Pancreas (tissue), 10 donors: ENCODE measurements at regions not wholly inside any gene's neighbourhood (a gene's known extent, or its start where the extent isn't known, plus 50 kb on each side); places are given as distances from the start of the nearest gene placed in this dataset.

ENCODE experiments used
- ATAC-seq, 4 donors: fragments of 200-7000 bp; cut with Tn5 transposase; one replicate each; pipeline versions ENCODE4 v1.8.0 to v1.9.1; 2020; ENCODE audit warnings: mild to moderate bottlenecking in 4 of 4, moderate library complexity in 4 of 4
- DNase-seq, 6 donors: peaks; one replicate each; pipeline ENCODE4 v3.0.0-alpha.2; 2020
- FAIRE-seq: peaks from 2 replicates; lab custom pipeline; 2012; peaks lifted over from hg19 to GRCh38; lab: Jason Lieb, UNC
- H3K27ac ChIP-seq, 4 donors: fragments of 200-600 bp; sonication (generic); 1 replicate in 3 of 4; 2 replicates in 1 of 4; pipeline versions ENCODE4 v1.5.0 to v1.8.0; 2020
- H3K27me3 ChIP-seq, 4 donors: fragments of 200-600 bp; one replicate each; pipeline ENCODE4 v1.8.0; 2021
- H3K36me3 ChIP-seq, 3 donors: fragments of 200-600 bp; sonication (generic) in 1 of 3; one replicate each; pipeline versions ENCODE4 v1.5.0 to v1.8.0; 2020 to 2021
- H3K4me1 ChIP-seq, 3 donors: fragments of 200-600 bp; one replicate each; pipeline ENCODE4 v1.8.0; 2021
- H3K4me3 ChIP-seq, 4 donors: fragments of 200-600 bp; sonication (generic) in 2 of 4; one replicate each; pipeline versions ENCODE4 v1.5.0 to v1.8.0; 2020 to 2021
- H3K9me3 ChIP-seq, 4 donors: fragments of 200-600 bp; one replicate each; pipeline ENCODE4 v1.8.0; 2021
- WGBS, 2 donors: extraction: QIAGEN DNeasy Blood & Tissue Kit; methylation state at CpG; one replicate each; pipeline ENCODE4 v1.1.7; 2013; 5-methylcytosine and 5-hydroxymethylcytosine counted together
- intact Hi-C, 3 donors: fragments of 100-400 bp; cut with DNase I; formaldehyde crosslinking; loops; one replicate each; pipeline versions ENCODE4 v1.11.1 to v1.14.2; 2022
- TF ChIP-seq, protein P1 (sequence below), 4 donors: fragments of 200-600 bp; sonication (generic) in 3 of 4; IDR thresholded peaks; one replicate each; pipeline versions ENCODE4 v1.5.0 to v1.8.0; 2021; ENCODE audit warnings: antibody characterized with exemption in 4 of 4
- donor health status: healthy with polysubstance abuse.
- donor health status: DM: no; HTN: no; CAD: no; lungs with moderate emphysema.
- donor health status: DM: no; HTN: no; CAD: no.
- donor health status: control.
- donor health status: control.
- donor health status: Bipolar disorder and iron deficiency.
- donor health status: DM: yes; HTN: yes; CAD: no.
- donor health status: DM: no; HTN: no; CAD: no.
- donor health status: DM: no; HTN: no; CAD: no.
- donor health status: DM: yes; HTN: yes; CAD: no.

- Histone ChIP-seq H3K27me3 (no peaks in the 10 kb centered on the region), H3K27ac (no peak overlapping the region), H3K36me3 (no peaks in the 10 kb centered on the region), H3K4me1 (no peaks in the 10 kb centered on the region), H3K4me3 (no peak overlapping the region), H3K9me3 (no peaks in the 10 kb centered on the region)
- DNase-seq (no peak), ATAC-seq (no peak), FAIRE-seq (no peak)
- intact Hi-C loops = loop anchor here in 1 of 3 donors (10.0 kb wide), 1 partner anchor 394 kb away; no protein-coding TSS in a partner anchor
- 75 to 86% methylated on average over 3 of the region's 3 CpGs for WGBS, 2 donors
- TF ChIP-seq, protein P1, sequence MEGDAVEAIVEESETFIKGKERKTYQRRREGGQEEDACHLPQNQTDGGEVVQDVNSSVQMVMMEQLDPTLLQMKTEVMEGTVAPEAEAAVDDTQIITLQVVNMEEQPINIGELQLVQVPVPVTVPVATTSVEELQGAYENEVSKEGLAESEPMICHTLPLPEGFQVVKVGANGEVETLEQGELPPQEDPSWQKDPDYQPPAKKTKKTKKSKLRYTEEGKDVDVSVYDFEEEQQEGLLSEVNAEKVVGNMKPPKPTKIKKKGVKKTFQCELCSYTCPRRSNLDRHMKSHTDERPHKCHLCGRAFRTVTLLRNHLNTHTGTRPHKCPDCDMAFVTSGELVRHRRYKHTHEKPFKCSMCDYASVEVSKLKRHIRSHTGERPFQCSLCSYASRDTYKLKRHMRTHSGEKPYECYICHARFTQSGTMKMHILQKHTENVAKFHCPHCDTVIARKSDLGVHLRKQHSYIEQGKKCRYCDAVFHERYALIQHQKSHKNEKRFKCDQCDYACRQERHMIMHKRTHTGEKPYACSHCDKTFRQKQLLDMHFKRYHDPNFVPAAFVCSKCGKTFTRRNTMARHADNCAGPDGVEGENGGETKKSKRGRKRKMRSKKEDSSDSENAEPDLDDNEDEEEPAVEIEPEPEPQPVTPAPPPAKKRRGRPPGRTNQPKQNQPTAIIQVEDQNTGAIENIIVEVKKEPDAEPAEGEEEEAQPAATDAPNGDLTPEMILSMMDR (IDR thresholded peaks at IDR 0.05) = no peak
Measured at GRCh38 chr12:13668880-13669279, 312.5 kb downstream of the GRIN2B start.

DNA sequence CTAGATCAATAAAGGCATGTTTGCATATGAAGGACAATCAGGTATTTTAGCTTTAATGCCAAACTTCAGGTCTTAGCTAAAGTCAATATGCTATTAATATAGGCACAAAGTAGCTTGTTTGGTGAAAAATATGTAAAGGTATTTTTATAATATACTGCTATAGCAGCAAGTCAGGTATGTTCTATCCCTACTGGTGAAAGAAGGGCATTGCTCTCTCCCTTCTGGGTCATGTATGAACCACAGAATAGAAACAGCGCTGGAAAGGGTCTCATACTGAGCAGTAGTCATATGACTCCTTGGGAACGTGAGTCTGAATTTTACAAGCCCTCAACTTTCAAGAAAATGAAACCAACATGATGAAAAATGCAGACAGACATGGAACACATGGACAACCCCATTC lies 314.6 kb downstream of the GRIN2B start:
- TF ChIP-seq, protein P1 (IDR thresholded peaks at IDR 0.05) = no peak
- Histone ChIP-seq H3K27me3 (no peaks in the 10 kb centered on the region), H3K36me3 (no peaks in the 10 kb centered on the region), H3K27ac (no peak overlapping the region), H3K4me1 (no peaks in the 10 kb centered on the region), H3K4me3 (no peak overlapping the region), H3K9me3 (no peaks in the 10 kb centered on the region)
- ATAC-seq (no peak), FAIRE-seq (no peak), DNase-seq (no peak)
- intact Hi-C loops = loop anchor here in 1 of 3 donors (10.0 kb wide), 1 partner anchor 392 kb away; no protein-coding TSS in a partner anchor
- 62 to 78% methylated on average over 2 of the region's 2 CpGs for WGBS, 2 donors

GRCh38 chr12:13661005-13661887 lies 320.2 kb downstream of the GRIN2B start:
- DNase-seq (peak; percentile 22 to 61 (median 36)), FAIRE-seq (no peak), ATAC-seq (peak; percentile 76 to 95 (median 92))
- intact Hi-C loops = loop anchor here in 1 of 3 donors (10.0 kb wide), 1 partner anchor 386 kb away; no protein-coding TSS in a partner anchor
- H3K9me3 ChIP-seq = no peaks in the 10 kb centered on the region
- WGBS, 2 donors = 38 to 39% methylated on average over 11 of the region's 11 CpGs
- no peaks in the 10 kb centered on the region for H3K27me3 ChIP-seq
- H3K4me3 ChIP-seq = no peak overlapping the region
- no peaks in the 10 kb centered on the region for H3K36me3 ChIP-seq
- H3K27ac ChIP-seq = no peak overlapping the region
- TF ChIP-seq, protein P1 (IDR thresholded peaks at IDR 0.05) = peak; percentile 64 to 87 (median 82)
- no peaks in the 10 kb centered on the region for H3K4me1 ChIP-seq

DNA sequence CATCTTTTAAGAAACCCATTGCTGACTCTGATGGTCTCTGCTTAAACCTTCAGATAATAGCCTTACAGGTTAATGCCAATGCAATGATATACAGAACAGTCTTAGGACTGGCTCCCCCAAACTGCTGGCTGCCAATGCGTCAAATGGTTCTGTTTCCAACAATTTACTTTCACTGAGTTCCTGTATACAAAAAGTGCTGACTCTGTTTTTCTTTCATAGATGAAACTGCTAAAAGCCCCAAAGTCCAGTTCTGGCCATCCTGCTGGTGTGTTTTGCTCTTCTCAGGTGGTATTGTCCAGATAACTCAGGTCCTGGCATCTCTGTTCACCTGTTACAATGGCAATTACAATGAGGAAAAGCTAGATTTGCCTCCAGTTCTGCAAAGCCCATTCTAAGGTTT lies 326.9 kb downstream of the GRIN2B start:
- Histone ChIP-seq H3K9me3 (no peaks in the 10 kb centered on the region), H3K27me3 (no peaks in the 10 kb centered on the region), H3K27ac (no peak overlapping the region), H3K4me3 (no peak overlapping the region), H3K36me3 (no peaks in the 10 kb centered on the region), H3K4me1 (no peaks in the 10 kb centered on the region)
- TF ChIP-seq, protein P1 (IDR thresholded peaks at IDR 0.05) = no peak
- ATAC-seq (no peak), DNase-seq (no peak), FAIRE-seq (no peak)
- WGBS, 2 donors = 72 to 88% methylated on average over 1 of the region's 1 CpG
- intact Hi-C loops = no loop called here

DNA sequence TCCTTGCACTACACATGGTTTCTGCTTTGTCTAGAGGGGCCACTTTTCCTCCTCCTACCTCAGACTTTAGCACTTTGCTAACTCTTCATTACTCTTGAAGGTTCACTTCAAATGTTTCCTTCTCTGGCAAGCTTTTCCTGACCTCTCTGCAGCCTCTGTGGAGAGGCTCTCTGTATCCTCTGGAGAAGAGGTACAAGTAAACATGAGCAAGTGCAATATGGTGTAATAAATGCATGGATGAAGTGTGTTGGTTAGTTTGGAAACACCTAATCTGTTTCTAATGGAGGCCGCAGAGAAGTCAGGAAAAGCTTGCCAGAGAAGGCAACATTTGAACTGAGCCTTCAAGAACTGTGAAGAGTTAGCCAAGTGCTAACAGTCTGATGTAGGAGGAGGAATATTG lies 329.3 kb downstream of the GRIN2B start:
- H3K9me3 ChIP-seq = no peaks in the 10 kb centered on the region

More for the DNA sequence above, 329.3 kb downstream of the GRIN2B start:
- no peak for FAIRE-seq
- Histone ChIP-seq H3K27me3 (no peaks in the 10 kb centered on the region), H3K4me1 (no peaks in the 10 kb centered on the region), H3K36me3 (no peaks in the 10 kb centered on the region), H3K27ac (no peak overlapping the region), H3K4me3 (no peak overlapping the region)
- TF ChIP-seq, protein P1 (IDR thresholded peaks at IDR 0.05) = no peak
- intact Hi-C loops = no loop called here
- ATAC-seq = no peak
- DNase-seq = no peak
- WGBS, 2 donors = 85 to 91% methylated on average over 1 of the region's 1 CpG
